OCI-LY1 (cell line): ENCODE measurements at regions not wholly inside any gene's neighbourhood (a gene's known extent, or its start where the extent isn't known, plus 50 kb on each side); places are given as distances from the start of the nearest gene placed in this dataset.

Experiments
- CTCF ChIP-seq: fragments of 200-600 bp; sonication (generic), shearing (Covaris generic); IDR thresholded peaks from 2 replicates; pipeline ENCODE4 v1.5.1; 2017; ENCODE audit warnings: mild to moderate bottlenecking, antibody characterized with exemption, low read length, moderate library complexity, mixed read lengths
- EZH2 ChIP-seq: fragments of 200-600 bp; sonication (generic), shearing (Covaris generic); IDR thresholded peaks from 2 replicates; pipeline ENCODE4 v1.8.0; 2017; ENCODE audit warnings: borderline replicate concordance, mixed run types, mild to moderate bottlenecking, antibody characterized with exemption, low read length, moderate library complexity, mixed read lengths

- TF ChIP-seq CTCF (no peak), EZH2 (no peak)
Observed at GRCh38 chr2:147150241-147150635, 694.6 kb upstream of the ACVR2A start.
